ENCODE measurements at regions not wholly inside any gene's neighbourhood (a gene's known extent, or its start where the extent isn't known, plus 50 kb on each side); places are given as distances from the start of the nearest gene placed in this dataset.

- TF ChIP-seq CTCF (IDR thresholded peaks at IDR 0.05): no peak
- no peak for TF ChIP-seq PREB (CRISPR knock-in tag; IDR thresholded peaks at IDR 0.05; ENCODE audit: borderline replicate concordance)
- no peak for TF ChIP-seq MLX (CRISPR knock-in tag; IDR thresholded peaks at IDR 0.05)
- TF ChIP-seq FOXP4 (CRISPR knock-in tag; IDR thresholded peaks at IDR 0.05): no peak
- no peak for TF ChIP-seq HMGA2 (CRISPR knock-in tag; IDR thresholded peaks at IDR 0.05)
- TF ChIP-seq MAX (CRISPR knock-in tag; IDR thresholded peaks at IDR 0.05): no peak
- TF ChIP-seq ZNF416 (CRISPR knock-in tag; IDR thresholded peaks at IDR 0.05): no peak
Measured at GRCh38 chr16:79809376-79809775, 208.8 kb upstream of the MAF start.

Measured in WTC11 (cell line).